Urinary bladder (tissue), 3 donors: ENCODE measurements at regions not wholly inside any gene's neighbourhood (a gene's known extent, or its start where the extent isn't known, plus 50 kb on each side); places are given as distances from the start of the nearest gene placed in this dataset.

Experiments used
- DNase-seq: peaks from one replicate; pipeline ENCODE4 v3.0.0-alpha.2; 2015; ENCODE audit errors: extremely low spot score
- H3K27ac ChIP-seq: one replicate; pipeline ENCODE4 v1.5.1; 2013; ENCODE audit warnings: low read depth, mild to moderate bottlenecking, moderate library complexity
- H3K36me3 ChIP-seq: one replicate; pipeline ENCODE4 v1.6.1; 2013; ENCODE audit warnings: mild to moderate bottlenecking, moderate library complexity; ENCODE audit not compliant: insufficient read depth
- H3K4me1 ChIP-seq: one replicate; pipeline ENCODE4 v1.6.1; 2013; ENCODE audit warnings: mild to moderate bottlenecking, moderate library complexity; ENCODE audit not compliant: insufficient read depth
- H3K4me3 ChIP-seq: one replicate; pipeline ENCODE4 v1.5.1; 2013; ENCODE audit warnings: low read depth, low read length
- WGBS: extraction: QIAGEN DNeasy Blood & Tissue Kit; methylation state at CpG from one replicate; pipeline ENCODE4 v1.1.7; 2013; 5-methylcytosine and 5-hydroxymethylcytosine counted together
- donor health status: healthy with polysubstance abuse.
- donor health status: healthy.

GRCh38 chr13:85501616-85502015, 297.6 kb downstream of the SLITRK6 start:
- H3K4me3 ChIP-seq = no peak overlapping the region
- H3K36me3 ChIP-seq = no peaks in the 10 kb centered on the region
- DNase-seq = no peak
- no peak overlapping the region for H3K27ac ChIP-seq
- no peaks in the 10 kb centered on the region for H3K4me1 ChIP-seq

- Histone ChIP-seq H3K4me1 (no peaks in the 10 kb centered on the region), H3K36me3 (no peaks in the 10 kb centered on the region), H3K4me3 (no peak overlapping the region), H3K27ac (no peak overlapping the region)
- WGBS = 76% methylated on average over 3 of the region's 3 CpGs
- no peak for DNase-seq
Measured at GRCh38 chr13:85500696-85501256, 298.4 kb downstream of the SLITRK6 start.

GRCh38 chr13:85498774-85499173, 300.4 kb downstream of the SLITRK6 start:
- 94% methylated on average over 6 of the region's 6 CpGs for WGBS
- no peak for DNase-seq

GRCh38 chr13:85497652-85498051, 301.6 kb downstream of the SLITRK6 start:
- H3K27ac ChIP-seq = no peak overlapping the region
- H3K4me1 ChIP-seq = no peaks in the 10 kb centered on the region
- no peak overlapping the region for H3K4me3 ChIP-seq
- DNase-seq = no peak
- WGBS = 40% methylated on average over 2 of the region's 2 CpGs
- no peaks in the 10 kb centered on the region for H3K36me3 ChIP-seq

More at GRCh38 chr13:85498774-85499173, 300.4 kb downstream of the SLITRK6 start:
- Histone ChIP-seq H3K4me3 (no peak overlapping the region), H3K36me3 (no peaks in the 10 kb centered on the region), H3K4me1 (no peaks in the 10 kb centered on the region), H3K27ac (no peak overlapping the region)

- no peak overlapping the region for H3K4me3 ChIP-seq
- 84% methylated on average over 4 of the region's 4 CpGs for WGBS
- no peaks in the 10 kb centered on the region for H3K36me3 ChIP-seq
- no peak overlapping the region for H3K27ac ChIP-seq
- no peak for DNase-seq
- H3K4me1 ChIP-seq = no peaks in the 10 kb centered on the region
Measured at GRCh38 chr13:85492283-85492682, 306.9 kb downstream of the SLITRK6 start.

GRCh38 chr13:85486663-85487062, 312.6 kb downstream of the SLITRK6 start:
- H3K27ac ChIP-seq = no peak overlapping the region
- no peaks in the 10 kb centered on the region for H3K4me1 ChIP-seq
- H3K36me3 ChIP-seq = no peaks in the 10 kb centered on the region
- no peak for DNase-seq
- H3K4me3 ChIP-seq = no peak overlapping the region

- Histone ChIP-seq H3K4me1 (no peaks in the 10 kb centered on the region), H3K4me3 (no peak overlapping the region), H3K27ac (no peak overlapping the region), H3K36me3 (no peaks in the 10 kb centered on the region)
- 85% methylated on average over 2 of the region's 2 CpGs for WGBS
- no peak for DNase-seq
Measured at GRCh38 chr13:85473144-85473543, 326.1 kb downstream of the SLITRK6 start.

- 86% methylated on average over 1 of the region's 1 CpG for WGBS
- H3K4me3 ChIP-seq = no peak overlapping the region
- H3K4me1 ChIP-seq = no peaks in the 10 kb centered on the region
- no peaks in the 10 kb centered on the region for H3K36me3 ChIP-seq
- H3K27ac ChIP-seq = no peak overlapping the region
- no peak for DNase-seq
Measured at GRCh38 chr13:85469320-85469719, 329.9 kb downstream of the SLITRK6 start.

- no peak overlapping the region for H3K4me3 ChIP-seq
- DNase-seq = no peak
- no peaks in the 10 kb centered on the region for H3K36me3 ChIP-seq
- 88% methylated on average over 3 of the region's 3 CpGs for WGBS
- H3K4me1 ChIP-seq = no peaks in the 10 kb centered on the region
- no peak overlapping the region for H3K27ac ChIP-seq
Measured at GRCh38 chr13:85462792-85463425, 336.3 kb downstream of the SLITRK6 start.

- H3K4me3 ChIP-seq = no peak overlapping the region
Measured at GRCh38 chr13:85461621-85462020, 337.6 kb downstream of the SLITRK6 start.

GRCh38 chr13:85445534-85445933, 353.7 kb downstream of the SLITRK6 start:
- Histone ChIP-seq H3K27ac (no peak overlapping the region), H3K4me3 (no peak overlapping the region), H3K36me3 (no peaks in the 10 kb centered on the region), H3K4me1 (no peaks in the 10 kb centered on the region)
- DNase-seq = no peak

More at GRCh38 chr13:85461621-85462020, 337.6 kb downstream of the SLITRK6 start:
- Histone ChIP-seq H3K4me1 (no peaks in the 10 kb centered on the region), H3K36me3 (no peaks in the 10 kb centered on the region), H3K27ac (no peak overlapping the region)
- DNase-seq = no peak
- 60% methylated on average over 1 of the region's 1 CpG for WGBS

- 90% methylated on average over 1 of the region's 1 CpG for WGBS
- no peak for DNase-seq
- no peaks in the 10 kb centered on the region for H3K4me1 ChIP-seq
- H3K36me3 ChIP-seq = no peaks in the 10 kb centered on the region
- no peak overlapping the region for H3K27ac ChIP-seq
- no peak overlapping the region for H3K4me3 ChIP-seq
Measured at GRCh38 chr13:85441975-85442374, 357.2 kb downstream of the SLITRK6 start.

- no peak overlapping the region for H3K4me3 ChIP-seq
- 94% methylated on average over 12 of the region's 12 CpGs for WGBS
- DNase-seq = no peak
- no peak overlapping the region for H3K27ac ChIP-seq
- no peaks in the 10 kb centered on the region for H3K4me1 ChIP-seq
- H3K36me3 ChIP-seq = no peaks in the 10 kb centered on the region
Measured at GRCh38 chr13:85441364-85441763, 357.9 kb downstream of the SLITRK6 start.

- H3K4me1 ChIP-seq = no peaks in the 10 kb centered on the region
- H3K4me3 ChIP-seq = no peak overlapping the region
- H3K36me3 ChIP-seq = no peaks in the 10 kb centered on the region
- no peak for DNase-seq
- no peak overlapping the region for H3K27ac ChIP-seq
- WGBS = 97% methylated on average over 1 of the region's 1 CpG
Measured at GRCh38 chr13:85436029-85436428, 363.2 kb downstream of the SLITRK6 start.

- DNase-seq = no peak
- Histone ChIP-seq H3K36me3 (no peaks in the 10 kb centered on the region), H3K4me1 (no peaks in the 10 kb centered on the region), H3K4me3 (no peak overlapping the region), H3K27ac (no peak overlapping the region)
Measured at GRCh38 chr13:85434927-85435326, 364.3 kb downstream of the SLITRK6 start.
